HG02571 (cell line): ENCODE measurements at regions not wholly inside any gene's neighbourhood (a gene's known extent, or its start where the extent isn't known, plus 50 kb on each side); places are given as distances from the start of the nearest gene placed in this dataset.

Experiments
- ATAC-seq: cut with Tn5 transposase; IDR thresholded peaks from one replicate; pipeline ENCODE4 v1.9.1; 2021; ENCODE audit warnings: mild to moderate bottlenecking, moderate library complexity; ENCODE audit not compliant: unreplicated experiment

DNA sequence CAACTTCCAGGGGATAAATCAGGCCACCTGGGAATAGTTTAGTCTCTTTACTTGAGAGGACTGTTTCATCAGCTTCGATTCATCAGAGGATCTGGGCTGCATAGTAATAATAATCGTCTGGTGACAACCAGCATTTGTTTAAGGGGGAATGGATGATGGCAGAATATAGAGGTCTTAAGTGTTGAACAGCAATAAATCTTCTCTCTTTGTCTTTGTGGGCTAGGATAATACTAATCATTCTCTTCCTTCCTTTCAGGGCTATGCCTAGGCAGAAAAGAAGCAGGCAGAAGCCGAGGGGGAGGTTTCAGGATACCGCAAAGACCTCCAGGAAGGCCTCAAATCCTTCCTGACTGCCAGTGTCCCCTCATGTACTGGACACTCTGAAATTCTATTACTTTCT is 150.4 kb upstream of the GAREM1 start:
- ATAC-seq, result no peak

- ATAC-seq, result no peak
These were observed 147.9 kb upstream of the GAREM1 start for GRCh38 chr18:32618546-32618945.

DNA sequence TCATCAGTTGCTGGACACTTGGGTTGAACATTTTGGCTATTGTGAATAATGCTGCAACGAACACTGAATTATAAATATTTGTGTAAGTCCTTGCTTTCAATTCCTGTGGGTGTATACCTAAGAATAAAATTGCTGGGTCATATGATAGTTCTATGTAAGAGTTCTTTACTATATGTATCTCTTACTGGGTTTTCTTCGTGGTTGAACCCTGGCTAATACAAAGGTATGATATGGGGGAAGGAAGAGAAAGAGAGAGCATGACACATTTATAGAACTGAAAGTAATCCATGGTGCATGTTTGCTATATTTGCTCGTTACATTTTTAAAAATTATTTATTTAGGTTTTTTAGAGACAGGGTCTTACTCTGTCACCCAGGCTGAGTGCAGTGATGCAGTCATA is 143.1 kb upstream of the GAREM1 start:
- no peak for ATAC-seq

- no peak for ATAC-seq
These were observed 142.0 kb upstream of the GAREM1 start for GRCh38 chr18:32612651-32613050.

- no peak for ATAC-seq
These were observed 139.5 kb upstream of the GAREM1 start for GRCh38 chr18:32610176-32610575.

- ATAC-seq, result no peak
These were observed 137.1 kb upstream of the GAREM1 start for GRCh38 chr18:32607816-32608215.

DNA sequence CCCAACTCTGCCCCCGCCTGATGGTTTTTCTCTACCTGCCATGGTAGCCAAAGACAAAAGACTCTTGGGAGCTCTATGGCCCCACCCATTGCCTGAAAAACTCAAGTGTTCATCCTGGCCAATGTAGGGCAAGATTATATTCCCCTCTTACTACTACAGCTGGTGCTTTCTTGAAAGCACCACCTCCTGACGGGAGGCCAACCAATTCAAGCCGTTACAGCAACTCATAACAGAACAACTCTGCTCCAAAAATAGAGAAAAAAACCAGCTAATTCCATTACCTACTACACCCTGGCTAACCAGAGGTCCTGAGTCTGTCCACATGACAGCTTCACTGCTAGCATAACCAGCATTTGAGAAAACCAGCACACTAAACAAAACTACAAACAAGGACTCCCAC is 127.5 kb upstream of the GAREM1 start:
- ATAC-seq, result no peak

GRCh38 chr18:32596501-32596900 is 125.8 kb upstream of the GAREM1 start:
- no peak for ATAC-seq

DNA sequence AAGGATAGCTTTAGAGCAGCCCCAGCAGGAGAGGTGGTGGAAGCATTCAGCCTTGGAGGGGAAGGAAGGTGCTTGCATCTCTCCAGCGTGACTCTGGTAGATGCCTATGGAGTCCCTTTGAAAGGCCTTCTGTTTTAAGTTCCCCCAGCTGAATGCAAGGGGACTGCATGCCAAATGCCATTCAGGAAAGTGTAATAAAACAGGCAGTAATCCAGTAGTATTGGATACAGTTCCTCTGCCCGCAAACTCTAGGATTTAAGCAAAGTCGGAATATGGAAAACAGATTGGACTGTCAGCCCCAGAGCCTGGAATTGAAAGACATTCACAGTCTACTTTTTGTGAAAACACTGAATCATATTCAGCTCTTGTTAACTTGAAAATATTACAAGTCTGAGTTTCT is 125.2 kb upstream of the GAREM1 start:
- ATAC-seq, result no peak

GRCh38 chr18:32588191-32588590 is 117.5 kb upstream of the GAREM1 start:
- ATAC-seq, result no peak

DNA sequence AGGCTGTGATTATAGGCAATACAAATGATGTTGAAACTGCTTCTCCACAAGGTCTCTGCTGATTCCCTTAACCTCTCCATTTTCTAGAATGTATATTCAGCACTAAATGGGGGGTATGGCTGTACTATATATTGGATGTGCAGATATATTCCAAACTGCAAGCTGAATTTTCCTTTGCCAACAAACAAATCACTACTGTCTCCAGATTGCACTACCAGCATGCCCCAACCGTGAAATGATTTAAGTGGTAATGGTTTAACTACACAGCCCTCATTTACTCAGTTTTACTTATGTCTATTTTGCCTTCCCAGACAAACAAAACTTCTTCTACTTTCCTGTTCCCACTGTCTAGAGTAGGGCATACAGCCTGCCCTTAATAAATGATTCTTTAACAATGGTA is 112.7 kb upstream of the GAREM1 start:
- no peak for ATAC-seq

- no peak for ATAC-seq
These were observed 111.8 kb upstream of the GAREM1 start for GRCh38 chr18:32582455-32582854.

- ATAC-seq, result no peak
These were observed 106.9 kb upstream of the GAREM1 start for GRCh38 chr18:32577561-32577960.

DNA sequence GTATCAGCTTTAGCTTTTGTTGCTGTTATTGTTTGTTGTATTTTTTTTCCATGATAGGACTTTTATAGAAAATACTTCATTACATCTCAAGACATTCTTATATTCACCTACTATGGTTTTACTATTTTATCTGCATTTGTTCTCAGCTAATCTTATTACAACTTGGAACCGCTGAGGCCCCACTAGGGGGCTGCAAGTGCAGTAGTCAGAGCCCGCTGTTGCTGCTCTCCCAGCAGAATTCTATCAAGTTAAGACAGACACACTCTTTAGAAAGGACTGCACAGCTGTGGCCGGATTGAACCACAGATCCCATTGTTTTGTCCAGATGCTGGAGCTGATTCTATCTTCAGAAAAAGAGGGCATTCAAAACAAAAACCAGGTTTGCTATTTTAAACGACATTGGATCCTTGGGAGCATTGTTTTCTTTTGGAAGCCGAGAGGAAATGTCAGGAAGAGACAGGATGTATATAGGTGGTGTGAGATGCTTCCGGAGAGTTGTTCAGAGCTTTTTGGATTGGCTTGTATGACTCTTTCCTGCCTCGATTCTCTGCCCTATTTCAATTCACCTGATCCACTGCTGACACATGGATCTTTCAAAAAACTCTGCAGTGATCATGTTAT is 105.7 kb upstream of the GAREM1 start:
- ATAC-seq, result no peak

DNA sequence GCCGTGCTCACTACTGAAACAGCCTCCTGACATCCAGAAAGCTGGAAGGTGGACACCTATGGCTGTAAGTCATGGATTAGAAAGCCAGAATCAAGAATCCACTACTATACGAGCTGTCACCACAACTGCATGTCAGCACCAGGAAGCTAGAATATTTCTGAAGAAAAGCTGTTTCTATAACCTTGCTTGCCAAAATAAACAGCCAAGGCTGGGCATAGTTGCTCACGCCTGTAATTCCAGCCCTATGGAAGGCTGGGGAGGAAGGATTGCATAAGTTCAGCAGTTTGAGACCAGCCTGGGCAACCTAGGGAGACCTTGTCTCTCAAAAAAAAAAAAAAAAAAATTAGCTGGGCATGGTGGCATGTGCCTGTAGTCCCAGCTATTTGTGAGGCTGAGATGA is 96.3 kb upstream of the GAREM1 start:
- ATAC-seq, result no peak

- ATAC-seq, result no peak
These were observed 83.1 kb upstream of the GAREM1 start for GRCh38 chr18:32553640-32554365.

DNA sequence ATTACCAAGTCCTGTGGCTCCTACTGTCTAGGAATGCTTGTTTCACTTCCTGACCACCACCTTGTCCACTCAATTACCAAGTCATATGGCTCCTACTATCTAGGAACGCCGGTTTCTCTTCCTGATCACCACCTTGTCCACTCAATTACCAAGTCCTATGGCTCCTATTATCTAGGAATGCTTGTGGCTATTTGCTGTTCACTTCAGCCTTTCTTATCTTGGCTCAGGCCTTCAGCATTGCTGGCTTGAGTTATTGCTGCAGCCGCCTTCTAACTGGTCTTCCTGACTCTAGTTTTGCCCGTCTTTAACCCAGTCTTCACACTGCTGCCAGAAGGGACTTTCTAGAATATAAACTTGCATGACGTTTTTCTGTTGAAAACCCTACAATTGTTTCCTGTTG is 82.5 kb upstream of the GAREM1 start:
- ATAC-seq, result no peak

DNA sequence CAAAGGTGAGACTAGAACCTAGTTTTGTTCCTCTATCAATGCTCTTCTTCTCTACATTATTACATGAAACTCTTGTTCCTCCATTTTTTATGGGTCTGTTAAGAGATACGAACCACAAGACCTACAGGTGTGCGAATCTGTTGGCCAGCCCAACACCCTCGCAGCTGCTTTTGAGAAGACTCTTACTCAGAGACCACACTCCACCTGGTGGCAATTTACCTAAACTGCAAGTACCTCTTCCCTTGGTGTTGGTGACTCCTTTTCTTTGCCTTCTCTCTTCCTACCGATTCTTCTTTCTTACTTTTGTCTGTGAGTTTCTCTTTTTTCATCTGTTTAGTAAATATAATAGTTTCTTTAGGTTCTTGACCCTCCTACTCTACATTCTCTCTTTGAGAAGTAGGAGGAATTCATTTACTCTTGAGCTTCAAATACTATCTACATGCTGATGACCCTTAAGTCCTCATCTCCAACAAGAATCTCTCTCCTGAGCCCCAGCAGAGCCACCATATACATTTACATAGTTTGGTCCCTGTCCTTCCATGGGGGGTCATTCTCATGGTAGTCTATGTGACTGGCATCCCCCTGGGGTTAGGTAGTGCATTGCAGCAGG is 81.8 kb upstream of the GAREM1 start:
- ATAC-seq, result peak; percentile 65

DNA sequence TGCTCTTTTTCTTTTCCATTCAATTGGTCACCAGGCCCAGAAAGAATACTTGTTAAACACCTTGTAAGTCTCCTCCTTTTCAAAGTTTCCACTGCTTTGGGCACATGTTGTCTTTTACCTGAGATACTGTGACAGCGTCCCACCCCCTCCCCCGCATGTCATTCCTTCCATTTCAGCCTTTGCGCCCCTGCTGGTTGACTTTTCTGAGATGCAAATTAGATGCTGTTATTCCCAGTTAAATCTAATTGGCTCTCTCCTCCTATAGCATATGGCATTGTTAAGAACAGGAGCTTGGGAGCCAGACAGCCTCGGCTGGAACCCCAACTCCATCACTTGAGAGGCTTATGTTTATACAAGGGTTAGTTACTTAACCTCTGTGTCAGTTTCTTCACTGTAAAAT is 80.3 kb upstream of the GAREM1 start:
- ATAC-seq, result no peak

DNA sequence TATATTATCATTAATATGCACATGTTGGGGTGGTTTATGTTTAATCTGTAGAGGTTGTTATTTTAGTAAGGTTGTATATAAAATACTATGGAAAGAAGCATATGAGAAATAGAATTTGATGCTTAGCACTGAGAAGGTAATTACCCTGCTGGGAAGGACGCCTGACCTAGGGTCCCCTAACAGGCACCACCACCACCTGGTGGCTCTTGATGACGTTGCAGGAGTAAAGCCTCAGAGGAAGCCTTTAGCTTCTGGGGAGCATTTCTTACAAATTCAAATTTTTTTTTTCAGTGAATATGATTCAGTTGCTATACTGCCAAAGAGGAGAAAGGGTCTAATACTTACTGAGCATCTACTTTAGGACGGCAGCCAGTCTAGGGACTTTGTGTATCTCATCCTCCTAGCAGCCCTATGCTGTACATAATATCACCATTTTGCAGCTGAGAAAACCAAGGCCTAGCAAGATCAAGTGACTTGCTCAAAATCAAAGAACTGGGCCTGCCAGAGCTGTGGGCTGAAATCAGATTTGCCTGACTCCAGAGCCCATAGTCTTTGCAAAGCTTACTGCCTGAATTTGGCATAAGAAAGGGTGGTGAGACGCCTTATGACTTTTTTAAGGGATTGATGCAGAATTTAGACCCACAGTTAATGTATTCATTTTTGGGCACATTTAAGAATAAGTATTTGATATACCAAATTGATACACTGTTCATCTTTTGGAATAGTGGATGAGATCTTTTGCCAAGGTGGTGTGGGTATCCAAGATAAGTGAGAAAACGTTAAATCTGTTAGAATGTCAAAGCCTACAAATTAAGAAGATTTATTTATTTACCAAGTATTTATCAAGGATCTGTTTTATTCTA is 78.8 kb upstream of the GAREM1 start:
- ATAC-seq, result no peak

DNA sequence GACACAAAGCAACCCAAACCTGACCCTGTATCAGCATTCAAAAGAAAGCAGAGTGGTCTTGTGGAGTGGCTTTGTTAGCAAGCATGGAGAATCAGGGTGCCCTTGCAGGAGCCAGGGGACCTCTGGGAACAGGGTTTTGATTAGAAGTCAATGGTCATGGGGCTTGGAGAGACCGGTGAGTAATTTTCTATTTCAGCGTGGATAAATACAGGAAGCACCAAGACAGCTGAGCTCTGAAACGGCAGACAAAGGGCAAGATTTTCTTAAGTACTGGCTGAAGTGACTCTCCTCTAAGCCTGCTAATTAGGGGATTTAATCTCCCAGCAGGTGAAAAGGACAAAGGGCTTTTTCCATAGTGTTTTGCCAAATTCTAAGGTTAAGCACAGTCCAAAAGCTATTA is 78.0 kb upstream of the GAREM1 start:
- ATAC-seq, result no peak

- ATAC-seq, result no peak
These were observed 74.9 kb upstream of the GAREM1 start for GRCh38 chr18:32545631-32546030.
